NCI-H510A (cell line): ENCODE measurements at regions not wholly inside any gene's neighbourhood (a gene's known extent, or its start where the extent isn't known, plus 50 kb on each side); places are given as distances from the start of the nearest gene placed in this dataset.

Experiments used
- DNase-seq: peaks from one replicate; lab custom pipeline; 2025; lab: John Stamatoyannopoulos, UW

- no peak for DNase-seq
These were observed 1031.1 kb downstream of the TBC1D22A start for GRCh38 chr22:47793304-47794101.

GRCh38 chr22:47789171-47789570, 1026.7 kb downstream of the TBC1D22A start:
- DNase-seq, result no peak

- no peak for DNase-seq
These were observed 1026.0 kb downstream of the TBC1D22A start for GRCh38 chr22:47788461-47788860.

- DNase-seq, result no peak
These were observed 1025.2 kb downstream of the TBC1D22A start for GRCh38 chr22:47787501-47788227.

- DNase-seq, result no peak
These were observed 1024.3 kb downstream of the TBC1D22A start for GRCh38 chr22:47786650-47787290.

- DNase-seq, result no peak
These were observed 1022.5 kb downstream of the TBC1D22A start for GRCh38 chr22:47784991-47785390.

- DNase-seq, result no peak
These were observed 1022.0 kb downstream of the TBC1D22A start for GRCh38 chr22:47784367-47784983.

GRCh38 chr22:47783433-47784366, 1021.2 kb downstream of the TBC1D22A start:
- DNase-seq, result no peak

GRCh38 chr22:47782328-47783075, 1020.1 kb downstream of the TBC1D22A start:
- DNase-seq, result no peak

- DNase-seq, result no peak
These were observed 1019.1 kb downstream of the TBC1D22A start for GRCh38 chr22:47781427-47782111.

GRCh38 chr22:47781024-47781423, 1018.6 kb downstream of the TBC1D22A start:
- no peak for DNase-seq

GRCh38 chr22:47780281-47780875, 1017.9 kb downstream of the TBC1D22A start:
- DNase-seq, result no peak

GRCh38 chr22:47779474-47779873, 1017.0 kb downstream of the TBC1D22A start:
- DNase-seq, result no peak

- no peak for DNase-seq
These were observed 1015.8 kb downstream of the TBC1D22A start for GRCh38 chr22:47778160-47778658.

- DNase-seq, result no peak
These were observed 1015.0 kb downstream of the TBC1D22A start for GRCh38 chr22:47777426-47777825.

- no peak for DNase-seq
These were observed 1013.9 kb downstream of the TBC1D22A start for GRCh38 chr22:47776329-47776728.

- DNase-seq, result no peak
These were observed 1013.2 kb downstream of the TBC1D22A start for GRCh38 chr22:47775686-47776085.

- no peak for DNase-seq
These were observed 1012.7 kb downstream of the TBC1D22A start for GRCh38 chr22:47775191-47775590.

- DNase-seq, result no peak
These were observed 1011.2 kb downstream of the TBC1D22A start for GRCh38 chr22:47773635-47774034.
